T47D (cell line): ENCODE measurements at regions not wholly inside any gene's neighbourhood (a gene's known extent, or its start where the extent isn't known, plus 50 kb on each side); places are given as distances from the start of the nearest gene placed in this dataset.
A peak's percentile ranks its signal among the peaks of the same experiment; 100 is the strongest.

ENCODE experiments used
- DNase-seq, 2 experiments: peaks; one replicate each; pipeline versions ENCODE4 v3.0.0 to v3.0.0-alpha.2; 2011 to 2012; ENCODE audit warnings: low read depth in 1 of 2, low spot score in 1 of 2
- JUND ChIP-seq: IDR thresholded peaks from 2 replicates; pipeline ENCODE4 v1.6.1; 2012; ENCODE audit warnings: low read depth
- in situ Hi-C: cut with HindIII; loops from 2 replicates; pipeline ENCODE4 v1.10.0; 2016; ENCODE audit warnings: low sequenced_read_pairs, low pct_unique_long_range_greater_than_20kb

GRCh38 chr14:25953532-25954139 is 644.2 kb downstream of the NOVA1 start:
- in situ Hi-C loops: no loop called here
- peak in 1 of 2 experiments; percentile 30 for DNase-seq
- TF ChIP-seq JUND: no peak

GRCh38 chr14:25945746-25946145 is 652.1 kb downstream of the NOVA1 start:
- in situ Hi-C loops: no loop called here
- peak in 1 of 2 experiments; percentile 52 for DNase-seq
- no peak for TF ChIP-seq JUND

DNA sequence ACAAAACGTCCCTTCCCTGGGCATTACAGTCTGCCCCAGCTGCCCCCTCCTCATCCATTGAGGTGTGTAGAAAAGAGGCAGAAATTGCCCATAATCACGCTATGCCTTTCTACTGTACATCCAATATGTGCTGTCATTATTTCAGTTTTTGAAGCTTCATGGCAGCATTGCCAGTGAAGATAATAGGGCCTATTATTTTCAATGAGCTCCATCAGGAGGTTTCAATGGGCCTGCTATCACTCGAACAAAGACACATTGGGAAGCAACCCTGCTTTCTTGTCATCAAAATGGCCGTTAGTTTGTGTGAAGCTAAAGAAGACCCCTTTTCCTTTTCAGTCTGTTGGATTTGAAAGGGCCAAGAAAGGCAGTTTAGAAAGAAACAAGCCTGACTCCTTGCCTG is 653.8 kb downstream of the NOVA1 start:
- TF ChIP-seq JUND: no peak
- no peak for DNase-seq
- in situ Hi-C loops: no loop called here

GRCh38 chr14:25943329-25943728 is 654.5 kb downstream of the NOVA1 start:
- TF ChIP-seq JUND: no peak
- no peak for DNase-seq
- in situ Hi-C loops: no loop called here

- no peak for DNase-seq
- TF ChIP-seq JUND: no peak
- in situ Hi-C loops: no loop called here
These were observed 655.7 kb downstream of the NOVA1 start for GRCh38 chr14:25942090-25942489.

GRCh38 chr14:25933731-25934130 is 664.1 kb downstream of the NOVA1 start:
- DNase-seq: no peak
- TF ChIP-seq JUND: no peak

GRCh38 chr14:25929881-25930615 is 667.8 kb downstream of the NOVA1 start:
- DNase-seq: no peak
- no peak for TF ChIP-seq JUND
- in situ Hi-C loops: no loop called here

More at GRCh38 chr14:25933731-25934130, 664.1 kb downstream of the NOVA1 start:
- in situ Hi-C loops: no loop called here

DNA sequence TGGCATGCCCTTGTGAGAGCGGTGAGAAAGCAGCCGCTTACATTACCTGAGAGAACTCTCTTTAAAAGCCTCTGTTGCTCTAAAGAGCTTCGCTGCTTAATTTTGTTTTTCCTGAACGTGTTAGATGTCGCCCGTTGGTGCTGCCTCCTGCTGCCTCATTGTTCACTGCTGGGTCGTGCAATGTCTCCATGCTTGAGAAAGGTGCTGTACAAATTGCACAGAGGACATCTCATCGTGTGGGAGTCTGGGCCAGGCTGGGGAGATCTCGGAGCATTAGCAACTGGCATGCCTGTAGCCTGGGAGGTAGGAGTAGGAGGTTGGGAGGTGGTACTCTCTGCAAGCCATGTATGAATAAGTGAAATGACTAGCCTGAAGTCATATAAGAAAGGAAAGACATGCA is 686.0 kb downstream of the NOVA1 start:
- in situ Hi-C loops: no loop called here
- no peak for TF ChIP-seq JUND
- DNase-seq: peak in 1 of 2 experiments; percentile 19

DNA sequence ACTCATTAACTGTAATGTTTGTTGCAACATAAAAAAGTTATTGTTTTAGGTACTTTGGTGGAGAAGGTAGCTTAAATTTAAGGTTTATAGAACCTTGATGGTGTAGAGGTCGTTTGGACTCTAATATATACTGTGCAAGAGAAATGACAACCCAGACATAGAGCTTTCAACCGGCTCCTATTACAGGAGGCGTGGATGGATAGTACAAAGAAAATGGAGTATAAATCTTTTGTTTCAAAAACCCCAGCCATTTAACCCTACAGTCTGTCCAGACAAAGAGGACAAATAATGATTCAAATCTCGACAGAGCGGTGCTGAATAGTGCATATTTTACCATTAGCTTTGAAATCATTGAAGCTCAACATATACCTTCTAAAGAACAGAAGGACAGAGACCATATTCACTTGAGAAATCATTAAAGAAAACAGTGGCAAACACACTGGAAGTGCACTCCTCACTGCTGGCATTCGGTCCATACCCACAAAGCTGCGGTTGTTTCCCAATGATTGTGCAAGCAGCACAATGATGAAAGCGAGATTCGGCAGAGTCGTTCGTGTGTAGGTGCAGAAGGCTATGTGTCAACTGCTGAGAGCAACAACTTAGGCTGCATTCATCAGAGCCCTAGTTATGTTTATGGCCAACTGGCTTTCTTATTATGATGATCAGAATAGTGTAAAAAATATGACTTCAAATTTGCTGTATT is 688.6 kb downstream of the NOVA1 start:
- in situ Hi-C loops: no loop called here
- no peak for TF ChIP-seq JUND
- DNase-seq: peak in 1 of 2 experiments; percentile 20

DNA sequence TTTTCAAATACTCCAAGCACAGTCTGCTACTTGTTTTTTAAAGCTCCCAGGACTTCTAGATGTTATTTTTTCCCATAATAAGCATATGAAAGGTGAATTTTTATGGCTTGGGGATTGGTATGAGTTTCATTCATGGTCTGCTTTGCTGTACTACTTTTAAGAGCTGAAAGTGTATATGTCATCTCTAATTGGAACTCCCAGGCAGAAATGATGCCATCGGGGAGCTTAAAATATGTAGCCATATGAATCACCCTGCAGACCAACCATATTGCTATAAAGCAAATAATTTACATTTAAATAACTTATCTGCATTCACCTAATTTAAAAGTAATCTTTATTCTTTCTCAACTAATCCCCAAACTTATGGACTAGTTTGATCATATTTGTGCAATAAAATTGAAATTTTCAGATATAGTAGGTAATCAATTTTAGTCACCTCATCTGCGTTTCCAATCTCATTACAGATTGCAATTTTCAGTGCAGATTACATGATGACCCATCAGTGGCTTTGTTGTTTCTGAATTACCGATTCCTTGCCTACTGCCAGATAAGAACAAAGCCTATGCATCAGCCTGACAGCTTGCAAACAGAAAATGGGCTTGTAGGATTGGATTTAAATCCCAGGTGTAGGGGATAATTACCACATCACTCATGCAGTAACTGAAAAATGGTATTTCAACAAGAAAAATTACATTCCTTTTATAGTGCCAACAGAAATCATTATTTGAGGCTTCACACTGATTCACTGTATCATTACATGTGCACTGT is 689.4 kb downstream of the NOVA1 start:
- in situ Hi-C loops: no loop called here
- TF ChIP-seq JUND: no peak
- no peak for DNase-seq

- in situ Hi-C loops: no loop called here
- peak in 1 of 2 experiments; percentile 9 for DNase-seq
- no peak for TF ChIP-seq JUND
These were observed 693.4 kb downstream of the NOVA1 start for GRCh38 chr14:25904446-25904845.

GRCh38 chr14:25899197-25899596 is 698.6 kb downstream of the NOVA1 start:
- TF ChIP-seq JUND: no peak
- in situ Hi-C loops: no loop called here
- DNase-seq: no peak
